HG03066 (cell line): ENCODE measurements at regions not wholly inside any gene's neighbourhood (a gene's known extent, or its start where the extent isn't known, plus 50 kb on each side); places are given as distances from the start of the nearest gene placed in this dataset.

Source experiments
- ATAC-seq: cut with Tn5 transposase; IDR thresholded peaks from one replicate; pipeline ENCODE4 v1.9.1; 2021; ENCODE audit warnings: low read depth; ENCODE audit not compliant: unreplicated experiment

- no peak for ATAC-seq
Measured at GRCh38 chr2:144285324-144285723, 234.6 kb downstream of the ZEB2 start.

- ATAC-seq: no peak
Measured at GRCh38 chr2:144281476-144281875, 238.4 kb downstream of the ZEB2 start.

- no peak for ATAC-seq
Measured at GRCh38 chr2:144280009-144280408, 239.9 kb downstream of the ZEB2 start.

GRCh38 chr2:144279165-144279564, 240.8 kb downstream of the ZEB2 start:
- no peak for ATAC-seq

GRCh38 chr2:144277622-144278354, 242.1 kb downstream of the ZEB2 start:
- no peak for ATAC-seq

- no peak for ATAC-seq
Measured at GRCh38 chr2:144275340-144275739, 244.6 kb downstream of the ZEB2 start.

GRCh38 chr2:144274131-144274530, 245.8 kb downstream of the ZEB2 start:
- ATAC-seq: no peak

GRCh38 chr2:144270951-144271350, 249.0 kb downstream of the ZEB2 start:
- ATAC-seq: no peak

GRCh38 chr2:144268036-144268678, 251.8 kb downstream of the ZEB2 start:
- no peak for ATAC-seq

- ATAC-seq: peak; percentile 91
Measured at GRCh38 chr2:144267239-144267638, 252.7 kb downstream of the ZEB2 start.

- ATAC-seq: no peak
Measured at GRCh38 chr2:144265654-144266053, 254.3 kb downstream of the ZEB2 start.

GRCh38 chr2:144261966-144262365, 258.0 kb downstream of the ZEB2 start:
- no peak for ATAC-seq

- ATAC-seq: no peak
Measured at GRCh38 chr2:144261336-144261735, 258.6 kb downstream of the ZEB2 start.

GRCh38 chr2:144259332-144259731, 260.6 kb downstream of the ZEB2 start:
- ATAC-seq: no peak

GRCh38 chr2:144258154-144258553, 261.8 kb downstream of the ZEB2 start:
- no peak for ATAC-seq

GRCh38 chr2:144256996-144257707, 262.8 kb downstream of the ZEB2 start:
- no peak for ATAC-seq

GRCh38 chr2:144254342-144255235, 265.3 kb downstream of the ZEB2 start:
- no peak for ATAC-seq

- no peak for ATAC-seq
Measured at GRCh38 chr2:144253743-144254142, 266.2 kb downstream of the ZEB2 start.

- no peak for ATAC-seq
Measured at GRCh38 chr2:144252694-144253093, 267.2 kb downstream of the ZEB2 start.

- no peak for ATAC-seq
Measured at GRCh38 chr2:144249035-144249637, 270.8 kb downstream of the ZEB2 start.
